ENCODE measurements at regions not wholly inside any gene's neighbourhood (a gene's known extent, or its start where the extent isn't known, plus 50 kb on each side); places are given as distances from the start of the nearest gene placed in this dataset.
"Not testable (repeated sequence)": the region's sequence is repeated elsewhere in the genome, so short reads cannot be mapped to it uniquely, and the experiment has no call there.

- not testable (repeated sequence) for DNase-seq
These were observed 129.6 kb downstream of the POTEM start for GRCh38 chr14:19096876-19097275.

DNA sequence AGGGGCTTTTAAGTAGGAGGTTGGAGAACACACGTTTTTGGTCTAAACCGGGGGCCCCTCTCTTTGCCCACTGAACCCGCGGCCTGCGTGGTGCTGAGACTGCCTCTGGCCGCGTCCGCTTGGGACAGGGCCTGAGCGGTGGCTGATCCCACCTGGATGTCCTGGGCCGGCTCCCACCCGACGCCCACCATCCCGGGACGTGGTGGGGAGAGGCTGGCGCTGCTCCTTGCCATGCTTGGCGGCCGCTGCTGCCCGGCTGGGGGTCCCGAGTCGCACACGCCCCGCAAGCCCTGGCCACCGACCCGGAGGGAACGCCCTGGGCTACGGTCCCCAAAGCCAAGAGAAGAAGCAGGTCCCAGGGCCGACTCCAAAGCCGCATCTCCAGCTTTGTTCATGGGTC lies 130.1 kb downstream of the POTEM start:
- not testable (repeated sequence) for ATAC-seq (replicated peaks in 1 of 2); H3K36me3 Mint-ChIP-seq (ENCODE audit: insufficient read depth in 2 of 2)

More at GRCh38 chr14:19096876-19097275, 129.6 kb downstream of the POTEM start:
- not testable (repeated sequence) for H3K27ac Mint-ChIP-seq; H3K36me3 Mint-ChIP-seq (ENCODE audit: insufficient read depth in 2 of 2); H3K9me3 Mint-ChIP-seq; H3K4me1 Mint-ChIP-seq (ENCODE audit: low read depth); H3K27me3 Mint-ChIP-seq (ENCODE audit: low read depth); ATAC-seq (replicated peaks in 1 of 2); H3K4me3 Mint-ChIP-seq

GRCh38 chr14:19097750-19098149 lies 130.5 kb downstream of the POTEM start:
- not testable (repeated sequence) for H3K27ac Mint-ChIP-seq, DNase-seq

More for the DNA sequence above, 130.1 kb downstream of the POTEM start:
- H3K27me3 Mint-ChIP-seq (ENCODE audit: low read depth); H3K4me1 Mint-ChIP-seq (ENCODE audit: low read depth); H3K4me3 Mint-ChIP-seq; H3K9me3 Mint-ChIP-seq; H3K27ac Mint-ChIP-seq; DNase-seq: not testable (repeated sequence)

GRCh38 chr14:19098230-19098629 lies 131.0 kb downstream of the POTEM start:
- not testable (repeated sequence) for H3K4me1 Mint-ChIP-seq (ENCODE audit: low read depth); H3K27ac Mint-ChIP-seq; DNase-seq

More at GRCh38 chr14:19097750-19098149, 130.5 kb downstream of the POTEM start:
- H3K9me3 Mint-ChIP-seq; ATAC-seq (replicated peaks in 1 of 2); H3K4me3 Mint-ChIP-seq; H3K4me1 Mint-ChIP-seq (ENCODE audit: low read depth); H3K27me3 Mint-ChIP-seq (ENCODE audit: low read depth); H3K36me3 Mint-ChIP-seq (ENCODE audit: insufficient read depth in 2 of 2): not testable (repeated sequence)

GRCh38 chr14:19098732-19099131 lies 131.5 kb downstream of the POTEM start:
- ATAC-seq (replicated peaks in 1 of 2); H3K4me1 Mint-ChIP-seq (ENCODE audit: low read depth); H3K4me3 Mint-ChIP-seq; H3K27me3 Mint-ChIP-seq (ENCODE audit: low read depth); DNase-seq; H3K9me3 Mint-ChIP-seq; H3K36me3 Mint-ChIP-seq (ENCODE audit: insufficient read depth in 2 of 2); H3K27ac Mint-ChIP-seq: not testable (repeated sequence)

More at GRCh38 chr14:19098230-19098629, 131.0 kb downstream of the POTEM start:
- not testable (repeated sequence) for H3K4me3 Mint-ChIP-seq; ATAC-seq (replicated peaks in 1 of 2); H3K36me3 Mint-ChIP-seq (ENCODE audit: insufficient read depth in 2 of 2); H3K9me3 Mint-ChIP-seq; H3K27me3 Mint-ChIP-seq (ENCODE audit: low read depth)

DNA sequence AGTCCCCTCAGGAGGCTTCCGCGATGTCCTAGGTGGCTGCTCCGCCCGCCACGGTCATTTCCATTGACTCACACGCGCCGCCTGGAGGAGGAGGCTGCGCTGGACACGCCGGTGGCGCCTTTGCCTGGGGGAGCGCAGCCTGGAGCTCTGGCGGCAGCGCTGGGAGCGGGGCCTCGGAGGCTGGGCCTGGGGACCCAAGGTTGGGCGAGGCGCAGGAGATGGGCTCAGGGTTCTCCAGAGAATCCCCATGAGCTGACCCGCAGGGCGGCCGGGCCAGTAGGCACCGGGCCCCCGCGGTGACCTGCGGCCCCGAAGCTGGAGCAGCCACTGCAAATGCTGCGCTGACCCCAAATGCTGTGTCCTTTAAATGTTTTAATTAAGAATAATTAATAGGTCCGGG lies 132.1 kb downstream of the POTEM start:
- H3K27me3 Mint-ChIP-seq (ENCODE audit: low read depth); H3K4me3 Mint-ChIP-seq; H3K9me3 Mint-ChIP-seq; DNase-seq; H3K27ac Mint-ChIP-seq; H3K4me1 Mint-ChIP-seq (ENCODE audit: low read depth); ATAC-seq (replicated peaks in 1 of 2); H3K36me3 Mint-ChIP-seq (ENCODE audit: insufficient read depth in 2 of 2): not testable (repeated sequence)

DNA sequence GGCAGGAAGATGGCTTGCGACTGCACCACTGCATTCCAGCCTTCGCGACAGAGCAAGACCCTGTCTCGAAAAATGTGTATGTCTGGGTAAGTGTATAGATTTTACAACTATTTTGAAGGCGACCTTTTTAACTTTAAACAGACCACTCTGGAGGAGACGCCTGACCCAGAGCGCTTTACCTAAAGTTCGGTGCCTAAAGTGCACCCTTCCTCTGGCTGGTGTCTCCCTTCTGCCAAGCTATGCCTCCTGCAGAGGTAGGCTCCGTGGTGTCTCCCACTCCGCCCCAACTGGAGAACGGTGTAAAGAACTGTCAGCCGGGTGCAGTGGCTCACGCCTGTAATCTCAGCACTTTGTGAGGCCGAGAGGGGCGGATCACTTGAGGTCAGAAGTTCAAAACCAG lies 132.7 kb downstream of the POTEM start:
- H3K4me3 Mint-ChIP-seq; H3K36me3 Mint-ChIP-seq (ENCODE audit: insufficient read depth in 2 of 2); H3K9me3 Mint-ChIP-seq; ATAC-seq (replicated peaks in 1 of 2); H3K4me1 Mint-ChIP-seq (ENCODE audit: low read depth); H3K27ac Mint-ChIP-seq; H3K27me3 Mint-ChIP-seq (ENCODE audit: low read depth); DNase-seq: not testable (repeated sequence)

DNA sequence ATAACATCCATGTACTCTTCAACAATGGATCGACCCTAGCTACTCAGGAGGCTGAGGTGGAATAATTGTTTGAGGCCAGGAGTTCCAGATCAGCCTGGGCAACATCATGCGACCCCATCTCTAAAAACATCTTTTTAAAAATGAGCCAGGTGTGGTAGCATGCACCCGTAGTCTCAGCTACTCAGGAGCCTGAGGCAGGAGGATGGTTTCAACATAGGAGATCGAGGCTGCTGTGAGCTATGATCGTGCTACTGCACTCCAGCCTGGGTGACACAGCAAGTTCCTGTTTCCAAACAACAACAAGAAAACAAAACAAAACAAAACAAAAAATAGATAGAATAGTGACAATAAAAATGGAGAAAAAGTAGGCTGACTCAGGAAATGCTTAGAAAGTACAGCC lies 138.3 kb downstream of the POTEM start:
- H3K36me3 Mint-ChIP-seq (ENCODE audit: insufficient read depth in 2 of 2); H3K27me3 Mint-ChIP-seq (ENCODE audit: low read depth); DNase-seq; H3K9me3 Mint-ChIP-seq; ATAC-seq (replicated peaks in 1 of 2); H3K27ac Mint-ChIP-seq; H3K4me1 Mint-ChIP-seq (ENCODE audit: low read depth); H3K4me3 Mint-ChIP-seq: not testable (repeated sequence)

DNA sequence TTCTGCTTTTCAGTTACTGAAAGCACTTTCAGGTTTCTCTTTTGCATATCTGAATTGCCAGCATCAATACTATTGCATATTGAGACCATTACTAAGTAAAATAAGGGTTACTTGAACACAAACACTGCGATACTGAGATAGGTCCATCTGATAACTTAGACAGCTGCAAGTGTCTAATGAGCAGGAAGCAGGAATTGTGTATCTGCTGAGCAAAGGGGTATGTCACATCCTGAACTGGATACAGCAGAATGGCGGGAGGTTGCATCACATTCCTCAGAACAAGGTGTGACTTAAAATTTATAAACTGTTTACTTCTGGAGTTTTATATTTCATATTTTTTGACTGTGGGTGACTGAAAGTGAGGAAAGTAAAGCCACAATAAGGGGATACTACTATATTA lies 142.7 kb downstream of the POTEM start:
- not testable (repeated sequence) for H3K36me3 Mint-ChIP-seq (ENCODE audit: insufficient read depth in 2 of 2); H3K4me3 Mint-ChIP-seq; H3K27ac Mint-ChIP-seq; H3K27me3 Mint-ChIP-seq (ENCODE audit: low read depth); H3K4me1 Mint-ChIP-seq (ENCODE audit: low read depth); H3K9me3 Mint-ChIP-seq; ATAC-seq (replicated peaks in 1 of 2); DNase-seq

DNA sequence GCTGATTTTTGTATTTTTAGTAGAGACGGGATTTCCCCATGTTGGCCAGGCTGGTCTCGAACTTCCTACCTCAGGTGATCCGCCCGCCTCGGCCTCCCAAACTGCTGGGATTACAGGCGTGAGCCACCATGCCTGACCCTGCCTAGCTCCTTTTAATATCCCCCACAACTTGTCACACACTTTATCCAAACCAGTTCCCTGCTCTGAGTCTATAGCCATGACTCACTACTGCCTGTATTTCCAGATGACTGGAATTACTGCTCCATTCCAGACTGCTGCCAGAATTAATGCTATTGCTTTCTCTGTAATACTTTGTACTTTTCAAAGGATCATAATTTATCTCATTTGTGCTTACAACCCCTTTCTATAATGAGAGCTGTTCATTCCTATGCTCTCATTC lies 153.1 kb downstream of the POTEM start:
- not testable (repeated sequence) for H3K4me1 Mint-ChIP-seq (ENCODE audit: low read depth); DNase-seq; H3K27me3 Mint-ChIP-seq (ENCODE audit: low read depth); H3K4me3 Mint-ChIP-seq; H3K27ac Mint-ChIP-seq; ATAC-seq (replicated peaks in 1 of 2); H3K36me3 Mint-ChIP-seq (ENCODE audit: insufficient read depth in 2 of 2); H3K9me3 Mint-ChIP-seq

GRCh38 chr14:19126269-19127051 lies 159.2 kb downstream of the POTEM start:
- H3K9me3 Mint-ChIP-seq; H3K27ac Mint-ChIP-seq; H3K4me1 Mint-ChIP-seq (ENCODE audit: low read depth); DNase-seq; H3K4me3 Mint-ChIP-seq; H3K27me3 Mint-ChIP-seq (ENCODE audit: low read depth); ATAC-seq (replicated peaks in 1 of 2); H3K36me3 Mint-ChIP-seq (ENCODE audit: insufficient read depth in 2 of 2): not testable (repeated sequence)

DNA sequence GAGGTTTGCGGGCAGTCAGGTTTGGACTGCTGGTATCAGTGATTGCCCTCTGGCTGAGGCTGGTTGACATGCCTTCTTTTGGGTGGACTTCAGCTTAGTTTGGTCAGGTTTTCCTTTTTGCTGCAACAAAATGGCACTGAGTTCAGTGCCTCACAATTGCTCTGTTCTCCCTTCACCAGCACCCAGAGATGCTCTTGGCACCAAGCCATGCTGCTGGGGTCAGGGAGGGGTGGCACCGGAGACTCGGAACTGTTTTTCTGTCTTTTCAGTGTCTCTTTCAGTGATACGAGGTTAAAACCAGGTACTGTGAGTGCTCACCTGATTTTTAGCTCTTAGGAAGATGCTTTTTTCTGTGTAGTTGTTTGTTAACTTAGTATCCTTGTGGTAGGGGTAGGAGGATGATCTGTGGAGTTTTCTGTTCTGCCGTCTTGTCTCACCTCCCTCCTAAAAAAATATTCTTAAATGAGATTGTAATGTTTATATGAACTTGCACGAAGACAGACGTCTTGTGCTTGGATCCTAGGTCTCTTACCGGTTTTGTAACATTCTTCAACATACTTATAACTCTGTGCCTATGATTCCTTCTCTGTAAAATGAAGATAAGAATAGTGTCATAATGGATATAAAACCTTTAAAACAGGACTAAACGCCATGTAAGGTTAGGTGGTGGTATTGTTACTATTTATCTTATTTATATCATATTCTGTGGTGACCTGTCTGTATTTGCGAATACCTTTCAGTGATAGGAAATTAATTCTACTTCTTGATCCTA lies 160.6 kb downstream of the POTEM start:
- H3K9me3 Mint-ChIP-seq; DNase-seq; H3K27ac Mint-ChIP-seq; H3K4me3 Mint-ChIP-seq; H3K4me1 Mint-ChIP-seq (ENCODE audit: low read depth); ATAC-seq (replicated peaks in 1 of 2); H3K36me3 Mint-ChIP-seq (ENCODE audit: insufficient read depth in 2 of 2); H3K27me3 Mint-ChIP-seq (ENCODE audit: low read depth): not testable (repeated sequence)

DNA sequence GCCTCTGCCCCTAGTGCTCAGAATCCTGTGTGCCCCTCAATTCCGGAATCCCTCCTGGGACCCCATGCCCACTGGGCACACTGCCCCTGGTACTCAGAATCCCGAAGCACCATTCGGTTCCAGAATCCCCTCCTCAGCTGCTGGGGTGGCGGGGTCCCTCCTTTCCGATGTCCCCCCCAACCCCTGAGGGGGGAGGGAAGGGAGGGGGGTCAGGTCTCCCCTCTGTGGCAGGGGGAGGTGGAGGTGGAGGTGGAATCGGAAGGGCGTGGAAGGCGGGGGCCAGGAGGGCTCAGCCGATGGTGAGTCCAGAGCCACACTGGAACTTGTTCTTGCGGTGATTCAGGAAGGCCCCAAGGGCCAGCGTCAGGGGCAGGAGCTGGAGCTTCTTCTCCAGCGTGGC lies 164.3 kb downstream of the POTEM start:
- not testable (repeated sequence) for ATAC-seq (replicated peaks in 1 of 2)

More for the DNA sequence above, 164.3 kb downstream of the POTEM start:
- H3K36me3 Mint-ChIP-seq (ENCODE audit: insufficient read depth in 2 of 2); H3K9me3 Mint-ChIP-seq; DNase-seq; H3K4me3 Mint-ChIP-seq; H3K27me3 Mint-ChIP-seq (ENCODE audit: low read depth); H3K4me1 Mint-ChIP-seq (ENCODE audit: low read depth); H3K27ac Mint-ChIP-seq: not testable (repeated sequence)
